ENCODE measurements at regions not wholly inside any gene's neighbourhood (a gene's known extent, or its start where the extent isn't known, plus 50 kb on each side); places are given as distances from the start of the nearest gene placed in this dataset.

DNA sequence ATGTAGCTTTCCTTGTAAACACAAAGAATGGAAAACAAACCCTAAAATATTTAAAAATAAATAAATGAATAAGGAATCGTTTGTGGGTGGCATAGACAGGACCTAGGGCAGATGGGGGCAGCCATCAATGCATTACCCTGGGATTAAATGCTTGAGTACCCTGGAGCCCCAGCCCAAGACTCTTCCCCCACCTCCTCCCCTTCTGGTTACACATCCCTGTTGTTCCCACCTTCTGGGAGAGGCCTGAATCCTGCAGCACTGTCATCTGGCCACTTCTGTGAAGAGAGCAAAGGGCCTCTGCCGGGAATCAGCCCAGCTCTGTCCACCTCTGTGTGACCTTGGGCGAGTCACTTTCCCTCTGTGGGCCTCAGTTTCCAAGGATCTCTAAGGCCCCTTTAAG, 61.6 kb upstream of the COL13A1 start:
- Histone ChIP-seq H3K36me3 (ENCODE audit: control insufficient read depth, low read length) (no peaks in the 10 kb centered on the region), H3K9me3 (ENCODE audit: control insufficient read depth, insufficient read depth, low read length) (no peaks in the 10 kb centered on the region), H4K20me1 (ENCODE audit: control insufficient read depth, insufficient read depth, low read depth, low read length) (no peaks in the 10 kb centered on the region), H3K4me3 (ENCODE audit: low read length) (no peak overlapping the region), H3K4me2 (ENCODE audit: low read length) (no peak overlapping the region), H3K79me2 (ENCODE audit: control insufficient read depth, low read length) (no peaks in the 10 kb centered on the region), H3K4me1 (ENCODE audit: control insufficient read depth, low read length) (no peaks in the 10 kb centered on the region; the same call in 1 of the 2 replicates), H3F3A (ENCODE audit: control insufficient read depth, insufficient read depth) (no peaks in the 10 kb centered on the region), H3K27me3 (ENCODE audit: control insufficient read depth, low read length) (peaks cover 5% of the 10 kb centered on the region; the same call in 1 of the 2 replicates), H3K27ac (ENCODE audit: low read depth, low read length) (no peak overlapping the region), H3K9me2 (replicated peaks; ENCODE audit: control insufficient read depth, low read length) (no peaks in the 10 kb centered on the region)
- TF ChIP-seq, protein P1, sequence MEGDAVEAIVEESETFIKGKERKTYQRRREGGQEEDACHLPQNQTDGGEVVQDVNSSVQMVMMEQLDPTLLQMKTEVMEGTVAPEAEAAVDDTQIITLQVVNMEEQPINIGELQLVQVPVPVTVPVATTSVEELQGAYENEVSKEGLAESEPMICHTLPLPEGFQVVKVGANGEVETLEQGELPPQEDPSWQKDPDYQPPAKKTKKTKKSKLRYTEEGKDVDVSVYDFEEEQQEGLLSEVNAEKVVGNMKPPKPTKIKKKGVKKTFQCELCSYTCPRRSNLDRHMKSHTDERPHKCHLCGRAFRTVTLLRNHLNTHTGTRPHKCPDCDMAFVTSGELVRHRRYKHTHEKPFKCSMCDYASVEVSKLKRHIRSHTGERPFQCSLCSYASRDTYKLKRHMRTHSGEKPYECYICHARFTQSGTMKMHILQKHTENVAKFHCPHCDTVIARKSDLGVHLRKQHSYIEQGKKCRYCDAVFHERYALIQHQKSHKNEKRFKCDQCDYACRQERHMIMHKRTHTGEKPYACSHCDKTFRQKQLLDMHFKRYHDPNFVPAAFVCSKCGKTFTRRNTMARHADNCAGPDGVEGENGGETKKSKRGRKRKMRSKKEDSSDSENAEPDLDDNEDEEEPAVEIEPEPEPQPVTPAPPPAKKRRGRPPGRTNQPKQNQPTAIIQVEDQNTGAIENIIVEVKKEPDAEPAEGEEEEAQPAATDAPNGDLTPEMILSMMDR (IDR thresholded peaks at IDR 0.05; ENCODE audit: low read depth, low read length, poor library complexity, severe bottlenecking) = no peak
- no peak for TF ChIP-seq EZH2phosphoT487 (IDR thresholded peaks at IDR 0.05; ENCODE audit: borderline replicate concordance, low read length)

- peaks cover 10% of the 10 kb centered on the region; the same call in 1 of the 2 replicates for H3K27me3 ChIP-seq (ENCODE audit: control insufficient read depth, low read length)
Measured at GRCh38 chr10:69741252-69741651, 60.5 kb upstream of the COL13A1 start.

GRCh38 chr10:69741671-69742355, 59.9 kb upstream of the COL13A1 start:
- H3K4me1 ChIP-seq (ENCODE audit: control insufficient read depth, low read length) = no peaks in the 10 kb centered on the region
- no peak overlapping the region for H3K4me2 ChIP-seq (ENCODE audit: low read length)
- no peaks in the 10 kb centered on the region for H3K9me3 ChIP-seq (ENCODE audit: control insufficient read depth, insufficient read depth, low read length)
- TF ChIP-seq, protein P1 (IDR thresholded peaks at IDR 0.05; ENCODE audit: low read depth, low read length, poor library complexity, severe bottlenecking) = no peak
- no peak for TF ChIP-seq EZH2phosphoT487 (IDR thresholded peaks at IDR 0.05; ENCODE audit: borderline replicate concordance, low read length)
- peaks cover 13% of the 10 kb centered on the region; the same call in 1 of the 2 replicates for H3K27me3 ChIP-seq (ENCODE audit: control insufficient read depth, low read length)
- no peaks in the 10 kb centered on the region for H3K36me3 ChIP-seq (ENCODE audit: control insufficient read depth, low read length)
- no peaks in the 10 kb centered on the region for H3F3A ChIP-seq (ENCODE audit: control insufficient read depth, insufficient read depth)
- H3K9me2 ChIP-seq (replicated peaks; ENCODE audit: control insufficient read depth, low read length) = no peaks in the 10 kb centered on the region
- H4K20me1 ChIP-seq (ENCODE audit: control insufficient read depth, insufficient read depth, low read depth, low read length) = no peaks in the 10 kb centered on the region
- H3K79me2 ChIP-seq (ENCODE audit: control insufficient read depth, low read length) = no peaks in the 10 kb centered on the region
- H3K27ac ChIP-seq (ENCODE audit: low read depth, low read length) = no peak overlapping the region
- no peak overlapping the region for H3K4me3 ChIP-seq (ENCODE audit: low read length)

More at GRCh38 chr10:69741252-69741651, 60.5 kb upstream of the COL13A1 start:
- H3K4me1 ChIP-seq (ENCODE audit: control insufficient read depth, low read length) = no peaks in the 10 kb centered on the region
- H3K27ac ChIP-seq (ENCODE audit: low read depth, low read length) = no peak overlapping the region
- H3F3A ChIP-seq (ENCODE audit: control insufficient read depth, insufficient read depth) = no peaks in the 10 kb centered on the region
- H3K79me2 ChIP-seq (ENCODE audit: control insufficient read depth, low read length) = no peaks in the 10 kb centered on the region
- H3K4me3 ChIP-seq (ENCODE audit: low read length) = no peak overlapping the region
- H3K9me2 ChIP-seq (replicated peaks; ENCODE audit: control insufficient read depth, low read length) = no peaks in the 10 kb centered on the region
- no peaks in the 10 kb centered on the region for H3K36me3 ChIP-seq (ENCODE audit: control insufficient read depth, low read length)
- H3K4me2 ChIP-seq (ENCODE audit: low read length) = no peak overlapping the region
- H4K20me1 ChIP-seq (ENCODE audit: control insufficient read depth, insufficient read depth, low read depth, low read length) = no peaks in the 10 kb centered on the region
- no peak for TF ChIP-seq EZH2phosphoT487 (IDR thresholded peaks at IDR 0.05; ENCODE audit: borderline replicate concordance, low read length)
- TF ChIP-seq, protein P1 (IDR thresholded peaks at IDR 0.05; ENCODE audit: low read depth, low read length, poor library complexity, severe bottlenecking) = no peak
- H3K9me3 ChIP-seq (ENCODE audit: control insufficient read depth, insufficient read depth, low read length) = no peaks in the 10 kb centered on the region
